Endothelial cell of umbilical vein (primary cell): ENCODE measurements at regions not wholly inside any gene's neighbourhood (a gene's known extent, or its start where the extent isn't known, plus 50 kb on each side); places are given as distances from the start of the nearest gene placed in this dataset.

Experiments
- CTCF ChIP-seq, 2 donors: IDR thresholded peaks; 1 replicate in 1 of 2; 2 replicates in 1 of 2; pipeline ENCODE4 v1.5.1; 2011; ENCODE audit warnings: low read length in 2 of 2, mild to moderate bottlenecking in 2 of 2, moderate library complexity in 2 of 2, control low read depth in 1 of 2, inconsistent platforms in 1 of 2, low read depth in 1 of 2; ENCODE audit not compliant: insufficient read depth in 1 of 2; ENCODE audit errors: extremely low read depth in 1 of 2
- EZH2 ChIP-seq: IDR thresholded peaks from 2 replicates; pipeline ENCODE4 v1.6.1; 2012; ENCODE audit warnings: borderline replicate concordance, low read depth, mild to moderate bottlenecking, moderate library complexity, low read length, inconsistent platforms; ENCODE audit not compliant: severe bottlenecking
- MYC ChIP-seq: IDR thresholded peaks from one replicate; pipeline ENCODE4 v1.6.1; 2011; ENCODE audit warnings: mild to moderate bottlenecking, low read depth, low read length
- POLR2AphosphoS5 ChIP-seq: IDR thresholded peaks from 2 replicates; pipeline ENCODE4 v1.6.1; 2012; ENCODE audit warnings: low read depth, mild to moderate bottlenecking, control low read depth, low read length, moderate library complexity; ENCODE audit not compliant: insufficient read depth

GRCh38 chr1:222114536-222115156 is 372.8 kb upstream of the DUSP10 start:
- TF ChIP-seq MYC (no peak), POLR2AphosphoS5 (no peak), EZH2 (no peak), CTCF (IDR thresholded peaks at IDR 0.05; ENCODE audit: extremely low read depth in 1 of 2, insufficient read depth in 1 of 2, low read depth in 1 of 2, low read length in 2 of 2) (no peak)
